ENCODE measurements at regions not wholly inside any gene's neighbourhood (a gene's known extent, or its start where the extent isn't known, plus 50 kb on each side); places are given as distances from the start of the nearest gene placed in this dataset.
"Not testable (repeated sequence)": the region's sequence is repeated elsewhere in the genome, so short reads cannot be mapped to it uniquely, and the experiment has no call there.

DNA sequence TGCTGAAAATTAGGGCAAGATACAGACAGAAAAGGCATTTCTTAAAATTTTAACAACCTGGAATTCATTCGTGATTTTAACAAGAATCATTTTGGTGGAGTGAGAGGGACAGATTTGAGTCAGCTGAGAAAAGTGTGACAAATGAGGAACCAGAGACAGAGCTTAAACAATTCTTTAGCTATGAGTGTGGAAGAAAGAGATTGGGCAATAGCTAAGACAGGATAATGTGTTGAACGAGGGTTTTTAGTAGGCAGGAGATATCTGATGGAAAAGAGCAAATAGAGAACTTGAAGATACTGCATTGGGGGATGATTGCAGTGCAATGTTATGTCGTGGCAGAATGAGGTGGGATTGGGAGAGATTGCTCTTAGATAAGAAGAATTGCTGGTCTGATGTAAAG is 164.2 kb upstream of the SPRY1 start:
- DNase-seq = peak; percentile 24 to 30

DNA sequence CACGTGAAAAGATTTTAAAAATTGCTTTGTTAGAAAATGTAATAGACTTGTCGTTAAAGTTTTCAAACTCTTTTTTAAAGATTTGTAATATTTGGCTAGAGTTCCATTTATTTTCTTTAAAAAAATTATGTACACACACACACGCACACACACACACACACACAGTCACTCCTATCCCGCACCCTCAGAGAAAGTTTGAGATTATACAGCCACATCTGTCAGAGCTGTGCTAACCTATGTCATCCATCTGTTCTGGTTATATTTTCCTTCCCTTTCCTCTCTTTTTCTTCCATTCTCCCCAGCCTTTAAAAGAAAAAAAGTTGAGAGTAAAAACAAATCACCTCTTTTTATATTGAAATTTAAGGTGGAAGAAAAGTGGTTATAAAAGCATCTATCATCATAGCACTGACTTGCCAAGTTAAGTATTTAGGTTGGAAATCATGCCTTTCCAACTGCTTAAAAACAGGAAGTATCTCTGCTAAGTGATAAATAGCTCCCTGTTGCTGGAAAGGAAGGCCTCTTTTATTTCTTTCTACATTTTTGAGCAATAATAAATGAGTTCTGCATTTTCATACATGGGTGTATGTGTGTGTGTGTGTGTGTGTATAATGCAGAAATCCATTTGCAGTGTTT is 163.3 kb upstream of the SPRY1 start:
- peak; percentile 42 to 61 for DNase-seq

DNA sequence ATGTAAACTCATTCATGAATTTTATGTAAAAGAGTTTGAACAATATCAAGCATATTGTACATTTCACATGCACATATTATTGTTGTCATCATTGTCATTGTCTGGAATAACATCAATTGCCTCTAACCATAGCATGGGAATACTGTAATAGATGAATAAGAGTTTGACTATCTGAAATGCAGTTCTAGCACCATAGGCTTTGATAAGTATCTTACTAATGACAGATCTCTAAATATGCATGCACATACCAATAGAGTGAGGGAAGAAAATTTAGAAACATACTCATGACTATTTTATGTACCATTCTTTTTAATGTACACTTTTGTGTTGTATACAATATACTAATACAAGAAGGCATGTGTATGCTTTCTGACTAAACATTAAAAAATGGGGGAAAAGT is 161.6 kb upstream of the SPRY1 start:
- DNase-seq = no peak

DNA sequence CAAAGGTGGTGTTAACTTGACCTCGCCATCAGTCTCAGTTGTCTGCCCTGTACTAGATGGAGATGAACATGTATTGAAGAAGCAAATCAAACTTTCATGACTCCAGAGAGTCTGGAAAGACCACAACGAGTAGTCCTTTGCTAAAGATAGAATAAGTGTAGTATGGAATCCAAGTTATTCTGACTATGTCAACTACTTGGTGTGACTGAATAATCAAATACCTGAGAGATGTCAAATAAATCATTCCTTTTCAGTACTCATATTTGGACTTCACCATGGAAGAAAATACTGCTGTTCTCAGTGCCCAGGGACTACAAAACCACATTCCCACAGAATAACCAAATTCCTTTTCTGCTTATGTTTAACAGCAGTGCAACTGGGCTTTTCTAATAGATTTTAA is 161.2 kb upstream of the SPRY1 start:
- no peak for DNase-seq

DNA sequence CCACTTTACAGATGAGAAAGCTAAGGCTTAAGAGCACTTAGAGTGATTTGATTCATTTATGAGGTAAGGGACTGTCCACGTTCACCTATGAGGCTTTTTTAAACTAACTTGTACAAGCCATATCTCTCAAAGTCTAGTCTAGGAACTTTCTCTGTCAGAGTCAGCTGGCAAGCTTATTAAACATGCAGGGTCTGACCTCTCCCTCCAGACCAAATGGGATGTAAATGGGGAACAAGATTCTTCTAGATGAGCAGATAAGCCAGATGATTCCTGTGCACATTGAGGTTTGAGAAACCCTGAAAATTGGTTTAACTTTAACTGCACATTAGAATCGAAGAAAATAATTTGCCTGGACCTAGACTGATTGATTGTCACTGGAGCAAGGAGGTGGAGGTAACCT is 160.0 kb upstream of the SPRY1 start:
- DNase-seq = no peak

DNA sequence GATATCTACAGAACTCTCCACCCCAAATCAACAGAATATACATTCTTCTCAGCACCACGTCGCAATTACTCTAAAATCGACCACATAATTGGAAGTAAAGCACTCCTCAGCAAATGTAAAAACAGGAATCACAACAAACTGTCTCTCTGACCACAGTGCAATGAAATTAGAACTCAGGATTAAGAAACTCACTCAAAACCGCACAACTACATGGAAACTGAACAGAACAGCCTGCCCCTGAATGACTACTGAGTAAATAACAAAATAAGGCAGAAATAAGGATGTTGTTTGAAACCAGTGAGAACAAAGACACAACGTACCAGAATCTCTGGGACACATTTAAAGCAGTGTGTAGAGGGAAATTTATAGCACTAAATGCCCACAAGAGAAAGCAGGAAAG is 156.3 kb upstream of the SPRY1 start:
- not testable (repeated sequence) for DNase-seq

DNA sequence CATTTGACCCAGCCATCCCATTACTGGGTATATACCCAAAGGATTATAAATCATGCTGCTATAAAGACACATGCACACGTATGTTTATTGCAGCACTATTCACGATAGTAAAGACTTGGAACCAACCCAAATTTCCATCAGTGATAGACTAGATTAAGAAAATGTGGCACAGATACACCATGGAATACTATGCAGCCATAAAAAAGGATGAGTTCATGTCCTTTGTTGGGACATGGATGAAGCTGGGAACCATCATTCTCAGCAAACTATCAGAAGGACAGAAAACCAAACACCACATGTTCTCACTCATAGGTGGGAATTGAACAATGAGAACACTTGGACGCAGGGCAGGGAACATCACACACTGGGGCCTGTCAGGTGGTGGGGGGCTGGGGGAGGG is 153.4 kb upstream of the SPRY1 start:
- DNase-seq = not testable (repeated sequence)

DNA sequence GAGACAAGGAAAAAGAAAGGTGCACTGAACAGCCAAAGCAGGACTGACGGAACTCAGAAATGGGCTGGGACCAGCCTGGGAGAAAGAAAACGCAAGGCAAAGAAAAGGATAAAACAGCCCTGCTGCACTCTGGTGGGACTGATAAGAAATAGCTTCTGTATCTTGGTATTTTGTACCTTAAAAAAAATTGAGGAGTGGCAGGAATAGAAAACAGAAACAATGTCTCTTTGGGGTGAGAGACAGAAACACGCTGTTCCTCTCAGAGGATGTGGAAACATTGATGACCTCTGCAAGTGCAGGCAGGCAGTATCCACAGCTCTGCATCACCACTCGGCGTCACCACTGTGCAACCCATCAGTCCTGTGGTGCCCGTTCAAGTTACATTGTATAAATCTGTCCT is 152.5 kb upstream of the SPRY1 start:
- no peak for DNase-seq

DNA sequence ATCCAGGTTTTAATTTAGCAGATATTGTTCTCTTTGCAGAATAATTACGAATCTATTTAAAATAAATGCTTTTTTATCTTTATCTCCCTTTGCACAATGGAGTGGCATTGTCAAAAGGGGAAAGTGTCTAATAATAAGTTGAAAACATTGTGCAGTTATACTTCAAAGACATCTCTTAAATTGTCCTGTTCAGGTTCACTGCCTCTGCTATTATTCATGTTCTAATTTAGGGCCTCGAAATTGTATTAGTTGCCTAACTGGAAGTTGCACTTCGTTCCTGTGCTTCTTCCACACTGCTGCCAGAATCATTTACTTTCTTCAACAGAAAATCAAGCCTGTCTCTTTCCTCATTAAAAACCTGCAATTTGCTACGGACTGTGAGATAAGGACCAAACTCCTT is 150.5 kb upstream of the SPRY1 start:
- DNase-seq = no peak

DNA sequence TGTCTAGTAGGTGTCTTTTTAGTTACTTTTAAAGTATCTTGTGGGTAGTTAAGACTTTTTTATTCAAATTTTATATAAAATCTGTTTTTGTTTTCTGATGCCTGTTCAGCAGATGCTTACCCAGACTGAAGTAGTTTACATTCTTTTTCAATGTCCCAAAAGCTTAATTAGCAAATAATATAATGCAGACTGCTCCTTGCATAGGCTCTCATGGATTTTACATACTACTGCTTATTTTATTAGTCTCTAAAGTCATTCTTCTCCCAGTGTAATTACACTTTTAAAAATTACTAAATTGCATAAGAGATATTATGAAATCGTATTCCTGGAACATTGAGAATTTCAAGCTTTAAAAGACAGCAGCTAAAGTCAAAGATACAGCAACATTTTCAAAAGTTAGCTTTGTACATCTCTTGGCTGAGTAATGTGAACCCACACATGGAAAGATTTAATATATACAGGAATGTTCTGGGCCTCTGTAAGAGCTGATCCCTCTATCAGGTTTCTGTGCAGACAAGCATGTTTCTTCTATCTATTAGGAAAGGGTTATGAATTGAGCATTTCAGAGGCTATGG is 148.4 kb upstream of the SPRY1 start:
- no peak for DNase-seq

DNA sequence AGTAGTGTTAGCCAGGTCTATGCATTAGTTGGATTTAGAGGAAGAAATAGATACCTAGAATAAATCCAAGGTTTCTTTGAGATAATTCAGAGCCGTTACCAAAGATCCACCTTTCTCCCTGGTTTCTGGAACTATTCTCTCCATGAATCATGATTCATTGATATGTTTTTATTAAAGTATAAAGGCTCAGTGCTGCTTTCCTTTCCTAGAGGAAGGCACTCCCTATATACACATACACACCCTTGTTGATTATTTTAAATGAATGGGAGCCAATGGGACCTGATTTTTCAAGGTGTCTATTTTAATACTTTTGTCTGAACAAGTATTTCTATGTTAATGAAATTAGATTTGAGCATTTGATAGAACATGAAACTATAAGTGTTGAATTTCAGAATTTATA is 146.8 kb upstream of the SPRY1 start:
- no peak for DNase-seq

DNA sequence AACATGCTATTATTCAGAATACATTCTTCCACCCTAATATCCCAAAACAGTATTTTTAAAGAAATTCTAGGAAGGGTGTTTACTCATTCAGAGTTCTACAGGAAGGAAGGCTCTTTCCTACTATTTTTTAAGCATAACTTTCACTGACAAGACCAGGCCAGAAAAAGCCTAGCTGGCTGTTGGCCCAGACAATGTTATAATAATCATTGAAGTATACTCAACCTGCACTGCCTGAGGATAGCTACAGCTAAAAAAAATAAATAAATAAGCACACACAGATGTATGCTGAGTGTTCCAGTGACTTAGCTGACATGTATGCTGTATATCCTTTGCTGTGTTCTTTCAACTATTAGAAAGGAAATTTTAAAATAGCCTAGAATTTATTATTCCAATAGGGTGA is 145.8 kb upstream of the SPRY1 start:
- DNase-seq = no peak

DNA sequence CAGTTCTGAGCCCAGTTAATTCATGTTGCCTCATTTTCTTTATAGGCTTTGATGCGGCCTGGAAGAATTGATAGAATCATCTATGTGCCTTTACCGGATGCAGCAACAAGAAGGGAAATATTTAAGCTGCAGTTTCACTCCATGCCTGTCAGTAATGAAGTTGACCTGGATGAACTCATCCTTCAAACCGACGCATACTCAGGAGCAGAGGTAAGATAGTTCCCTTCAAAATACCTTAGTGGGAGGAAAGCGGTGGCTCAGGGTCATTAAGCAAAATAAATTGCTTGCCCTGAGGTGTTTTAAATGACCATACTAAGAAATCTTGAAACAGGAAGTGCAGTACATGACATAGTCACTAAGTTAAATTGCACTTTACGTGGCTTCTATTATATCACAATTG is 140.6 kb upstream of the SPRY1 start:
- DNase-seq = no peak

DNA sequence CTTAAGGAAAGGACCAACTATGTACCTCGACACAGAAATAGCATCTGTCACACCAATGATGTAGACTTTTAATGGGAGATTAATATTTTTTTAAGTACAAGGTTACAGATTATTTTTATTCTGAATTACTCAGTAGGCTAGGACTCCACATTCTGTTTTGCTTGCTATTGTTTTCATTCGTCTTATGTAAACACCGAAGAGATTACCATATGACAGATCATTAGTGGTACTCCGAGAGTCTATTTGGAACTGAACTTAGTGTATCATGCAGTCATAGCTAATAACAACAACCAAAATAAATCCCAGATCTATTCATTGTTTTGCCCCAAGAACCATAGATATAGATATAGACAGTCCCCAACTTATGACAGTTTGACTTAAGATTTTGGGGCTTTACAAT is 139.7 kb upstream of the SPRY1 start:
- no peak for DNase-seq

DNA sequence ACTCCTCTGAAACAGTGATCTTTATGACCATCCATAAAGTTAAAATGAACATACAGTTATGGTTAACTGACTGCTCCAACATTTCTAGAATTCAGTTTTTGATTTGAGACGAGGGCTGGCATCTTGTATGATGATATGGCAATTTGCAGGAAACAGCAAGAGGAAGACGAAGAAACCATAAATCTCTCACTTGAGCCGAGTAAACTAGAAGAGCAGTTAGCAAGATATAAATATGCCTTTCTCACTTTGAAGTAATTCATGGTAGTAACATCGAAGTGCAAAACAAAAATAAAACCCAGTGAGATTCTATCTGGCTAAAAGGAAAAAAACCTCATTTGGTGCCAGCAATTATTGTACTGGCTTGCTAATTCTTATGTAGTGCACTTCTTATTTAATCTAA is 139.0 kb upstream of the SPRY1 start:
- DNase-seq = no peak

DNA sequence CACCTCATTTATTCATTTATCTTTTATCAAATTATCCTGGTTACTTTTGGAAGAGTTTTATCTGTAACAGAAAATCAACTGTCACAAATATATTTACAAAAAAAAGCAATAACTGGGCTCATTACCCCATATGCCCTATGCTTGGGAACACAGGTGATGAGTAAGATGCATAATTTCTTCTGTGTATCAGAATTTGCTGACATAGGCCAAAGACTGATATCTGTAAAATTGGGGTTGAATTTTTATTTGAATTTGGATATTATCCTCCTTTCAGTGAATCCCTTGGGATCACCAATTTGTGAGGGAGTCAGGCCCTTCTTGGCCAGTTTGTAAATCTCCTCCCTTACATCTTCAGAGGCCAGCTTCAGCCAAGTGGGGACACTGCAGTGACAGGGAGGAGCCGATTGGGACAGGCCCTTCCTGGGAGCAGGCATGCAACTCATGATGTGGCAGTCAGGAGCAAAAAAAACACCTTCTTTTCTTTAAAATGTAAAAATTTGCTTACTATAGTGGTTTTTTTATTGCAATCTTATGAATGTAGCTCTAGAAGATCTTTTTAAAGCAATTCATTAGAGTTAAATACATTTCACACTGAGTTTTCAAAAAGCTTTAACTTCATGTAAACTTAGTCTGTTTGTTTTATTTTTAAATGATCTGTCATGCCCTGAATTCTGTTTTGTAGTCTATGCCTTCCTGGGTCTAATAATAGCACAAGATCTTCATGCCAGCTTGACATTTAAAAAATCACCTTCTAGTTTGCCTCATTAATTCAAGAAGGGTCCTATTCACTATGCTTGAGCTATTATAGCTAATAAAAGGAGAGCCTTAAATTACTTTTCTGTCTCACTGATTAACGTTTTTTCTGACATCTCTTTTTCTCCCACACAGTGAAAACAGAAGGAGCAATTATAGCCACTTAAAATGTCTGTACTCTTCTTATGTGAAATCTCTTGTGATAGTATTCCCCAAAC is 136.6 kb upstream of the SPRY1 start:
- no peak for DNase-seq

DNA sequence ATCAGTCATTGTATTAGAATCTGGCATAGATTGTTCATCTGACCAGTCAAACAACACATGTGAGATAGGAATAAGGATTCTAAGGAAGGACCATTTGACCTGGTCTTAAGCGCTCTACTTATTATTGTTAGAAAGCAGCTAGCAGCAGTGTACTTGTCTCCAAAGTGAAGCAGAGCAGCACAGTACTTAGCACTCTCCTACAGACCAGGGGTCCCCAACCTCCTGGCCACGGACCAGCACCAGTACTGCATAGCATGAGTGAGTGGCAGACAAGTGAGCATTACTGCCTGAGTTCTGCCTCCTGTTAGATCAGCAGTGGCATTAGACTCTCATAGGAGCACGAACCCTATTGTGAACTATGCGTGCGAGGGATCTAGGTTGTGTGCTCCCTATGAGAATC is 135.9 kb upstream of the SPRY1 start:
- DNase-seq = no peak

DNA sequence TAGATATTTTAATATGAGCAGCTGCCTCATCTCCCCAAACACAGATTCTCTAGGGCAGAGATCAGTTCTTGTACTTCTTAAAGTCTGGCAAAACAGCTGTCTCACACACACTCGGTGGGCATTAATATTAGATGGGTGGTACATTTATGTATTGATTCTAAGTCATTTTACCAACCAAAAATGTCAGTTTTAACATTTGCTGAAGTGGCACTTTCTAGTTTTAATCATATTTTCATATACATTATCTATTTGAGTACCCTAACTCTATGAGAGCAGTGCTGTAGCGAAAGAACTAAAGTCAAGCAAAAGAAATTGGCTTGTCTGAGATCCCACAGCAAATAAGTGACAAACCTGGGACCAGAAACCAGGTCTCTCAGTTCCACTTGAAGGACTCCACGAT is 134.5 kb upstream of the SPRY1 start:
- no peak for DNase-seq

DNA sequence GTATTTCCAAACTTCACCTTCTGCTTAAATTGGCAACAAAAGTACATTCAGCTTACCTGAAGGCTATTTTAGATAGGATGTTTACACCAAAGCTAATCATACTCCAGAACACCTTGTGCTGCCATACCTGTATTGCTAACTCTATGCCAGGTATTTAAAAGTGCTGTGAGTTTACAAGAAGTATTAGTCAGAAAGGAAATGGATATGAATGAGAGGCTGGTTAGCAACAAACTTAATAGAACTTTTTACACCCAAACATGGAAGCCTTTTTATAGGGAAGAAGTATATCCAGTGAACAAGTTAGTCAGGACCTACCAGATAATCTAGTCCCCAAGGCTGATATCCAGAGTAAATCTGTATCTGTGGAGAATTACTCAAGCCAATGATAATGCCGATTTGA is 131.2 kb upstream of the SPRY1 start:
- no peak for DNase-seq

DNA sequence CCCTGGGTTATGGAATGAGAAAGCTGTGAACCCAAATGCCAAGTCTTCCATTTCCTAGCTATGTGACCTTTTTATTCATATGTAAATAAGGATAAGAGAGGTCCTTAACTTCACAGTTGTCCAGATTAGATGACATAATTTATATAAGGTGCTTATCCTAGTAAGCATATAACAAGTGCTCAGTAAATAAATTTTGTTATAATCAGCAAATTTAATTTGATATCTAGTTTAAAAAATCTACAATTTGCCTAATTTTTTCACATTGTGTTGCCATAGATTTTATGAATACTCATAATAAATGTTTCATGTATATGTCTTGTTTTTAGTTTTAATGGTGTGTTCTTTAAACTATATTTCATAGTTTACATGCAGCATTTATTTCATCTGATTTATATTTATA is 130.4 kb upstream of the SPRY1 start:
- no peak for DNase-seq

DNA sequence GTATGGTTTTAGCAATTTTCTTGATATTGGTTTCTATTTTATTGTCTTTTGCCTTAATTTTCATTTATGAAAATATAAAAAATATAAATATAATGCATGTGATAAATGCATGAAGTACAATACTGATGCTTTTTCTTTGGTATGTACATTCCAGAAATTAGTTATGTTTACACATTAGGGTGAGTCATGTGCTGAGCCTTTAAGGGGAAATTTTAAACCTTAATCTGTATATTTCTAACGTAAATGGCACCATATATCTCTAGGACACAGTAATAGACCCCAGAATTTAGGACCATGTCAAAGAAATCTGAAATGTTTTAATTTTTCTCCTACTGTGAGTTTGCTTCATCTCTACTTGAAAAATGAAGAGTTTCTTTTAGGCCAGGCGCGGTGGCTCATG is 117.8 kb upstream of the SPRY1 start:
- DNase-seq = no peak

DNA sequence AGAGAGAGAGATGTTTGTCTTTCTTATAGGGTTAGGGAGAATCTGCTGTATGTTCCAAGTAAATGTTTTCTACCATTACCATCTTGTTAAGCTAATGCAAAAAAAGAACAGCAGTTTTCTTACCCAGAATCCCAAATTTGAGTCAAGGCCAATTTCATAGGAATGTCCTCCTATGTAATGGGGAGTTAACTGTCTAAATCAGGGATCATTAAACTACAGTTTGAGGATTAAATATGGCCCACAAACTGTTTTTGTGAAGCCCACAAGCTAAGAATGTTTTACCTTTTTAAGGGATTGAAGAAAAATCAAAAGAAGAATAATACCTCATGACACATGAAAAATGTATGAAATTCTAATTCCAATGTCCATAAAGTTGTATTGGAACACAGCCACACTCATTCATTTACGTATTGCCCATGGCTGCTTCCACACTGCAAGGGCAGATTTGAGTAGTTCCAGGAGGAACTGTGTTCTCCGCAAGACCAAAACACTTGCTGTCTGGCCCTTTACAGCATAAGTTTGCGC is 113.2 kb upstream of the SPRY1 start:
- DNase-seq = no peak

DNA sequence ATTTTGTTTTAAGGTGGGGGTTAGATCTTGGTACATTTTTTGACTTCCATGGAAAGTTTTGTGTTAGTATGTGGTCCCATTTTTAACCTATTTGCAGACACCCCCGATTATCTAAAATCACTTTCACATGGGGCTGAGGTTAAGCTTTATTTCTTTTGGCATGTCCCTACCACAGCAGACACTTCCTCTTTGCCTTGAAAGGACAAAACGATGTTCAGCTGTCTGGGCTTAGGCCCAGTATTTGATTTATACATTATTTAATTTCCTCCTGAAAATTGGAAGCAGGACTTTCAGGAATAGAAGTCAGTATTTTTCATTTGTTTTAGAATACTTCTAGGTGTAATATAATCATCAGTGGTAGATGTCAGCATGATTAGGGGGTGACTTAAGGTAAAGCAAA is 112.4 kb upstream of the SPRY1 start:
- DNase-seq = peak; percentile 12 to 41

DNA sequence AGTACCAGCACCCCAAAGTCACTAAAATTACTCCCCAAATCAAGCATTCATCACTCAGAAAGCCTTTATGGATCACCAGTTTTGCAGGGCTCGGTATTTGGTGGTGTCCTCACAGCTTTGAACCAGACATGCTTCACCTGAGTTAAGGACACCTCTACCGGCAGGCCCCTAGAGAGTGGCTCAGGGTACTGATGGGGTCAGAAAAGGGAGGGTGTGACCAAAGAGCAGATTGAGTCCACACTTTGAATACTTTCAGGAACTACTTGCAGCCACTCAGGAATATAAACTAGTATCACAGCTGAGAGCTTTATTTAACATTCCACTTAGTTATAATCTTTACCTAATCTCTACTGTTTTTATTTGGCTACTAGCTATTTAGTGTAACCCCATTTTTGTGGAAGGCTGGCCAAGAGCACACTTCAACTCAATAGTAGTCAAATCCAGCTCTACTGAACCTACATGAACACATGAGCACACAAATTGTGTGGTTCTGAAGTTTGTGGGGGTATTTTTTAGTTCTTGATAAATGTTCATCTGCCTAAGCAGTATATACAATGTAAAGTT is 109.6 kb upstream of the SPRY1 start:
- no peak for DNase-seq

Data from Kasumi-1 (cell line).